H9 (cell line): ENCODE measurements at regions not wholly inside any gene's neighbourhood (a gene's known extent, or its start where the extent isn't known, plus 50 kb on each side); places are given as distances from the start of the nearest gene placed in this dataset.

Source experiments
- DNase-seq: peaks from one replicate; pipeline ENCODE4 v3.0.0-alpha.2; 2017
- H2AFZ ChIP-seq: one replicate; pipeline ENCODE4 v1.6.1; 2013; ENCODE audit warnings: mild to moderate bottlenecking, low read length, control low read depth, moderate library complexity
- H2AK5ac ChIP-seq: 2 replicates; pipeline ENCODE4 v1.6.1; 2013; ENCODE audit warnings: low read length, control low read depth, mixed read lengths; ENCODE audit not compliant: insufficient read length
- H2BK120ac ChIP-seq: one replicate; pipeline ENCODE4 v1.6.1; 2013; ENCODE audit warnings: low read depth, mild to moderate bottlenecking, low read length, control low read depth, inconsistent platforms; ENCODE audit not compliant: poor library complexity, severe bottlenecking
- H2BK12ac ChIP-seq: 2 replicates; pipeline ENCODE4 v1.6.1; 2013; ENCODE audit warnings: low read length, control low read depth, mixed read lengths, low read depth; ENCODE audit not compliant: insufficient read length
- H2BK15ac ChIP-seq: 2 replicates; pipeline ENCODE4 v1.6.1; 2013; ENCODE audit warnings: low read depth, low read length, control low read depth
- H2BK20ac ChIP-seq: one replicate; pipeline ENCODE4 v1.6.1; 2013; ENCODE audit warnings: low read depth, mild to moderate bottlenecking, low read length, control low read depth, inconsistent platforms; ENCODE audit not compliant: poor library complexity, severe bottlenecking
- H2BK5ac ChIP-seq: 2 replicates; pipeline ENCODE4 v1.6.1; 2013; ENCODE audit warnings: low read length, control low read depth, mixed read lengths; ENCODE audit not compliant: insufficient read length
- H3K14ac ChIP-seq: 2 replicates; pipeline ENCODE4 v1.6.1; 2013; ENCODE audit warnings: low read length, control low read depth; ENCODE audit not compliant: insufficient read depth
- H3K18ac ChIP-seq: 2 replicates; pipeline ENCODE4 v1.6.1; 2013; ENCODE audit warnings: low read depth, mild to moderate bottlenecking, mixed read lengths, low read length, control low read depth; ENCODE audit not compliant: insufficient read length
- H3K23ac ChIP-seq: 2 replicates; pipeline ENCODE4 v1.6.1; 2013; ENCODE audit warnings: low read length, control low read depth, mixed read lengths, low read depth; ENCODE audit not compliant: insufficient read length
- H3K23me2 ChIP-seq: 2 replicates; pipeline ENCODE4 v1.6.1; 2013; ENCODE audit warnings: low read depth, mild to moderate bottlenecking, mixed read lengths, low read length, control low read depth; ENCODE audit not compliant: insufficient read length, poor library complexity, severe bottlenecking
- H3K27ac ChIP-seq: 2 replicates; pipeline ENCODE4 v1.5.1; 2013; ENCODE audit warnings: low read length, control low read depth, mixed read lengths, low read depth; ENCODE audit not compliant: insufficient read length
- H3K27me3 ChIP-seq: 2 replicates; pipeline ENCODE4 v1.6.1; 2013; ENCODE audit warnings: low read length, control low read depth, inconsistent platforms; ENCODE audit not compliant: insufficient read depth
- H3K4ac ChIP-seq: 2 replicates; pipeline ENCODE4 v1.6.1; 2013; ENCODE audit warnings: low read depth, mild to moderate bottlenecking, control low read depth, inconsistent platforms, low read length, moderate library complexity
- H3K4me1 ChIP-seq: 2 replicates; pipeline ENCODE4 v1.6.1; 2013; ENCODE audit warnings: low read length, control low read depth, inconsistent platforms; ENCODE audit not compliant: insufficient read depth
- H3K4me2 ChIP-seq: 2 replicates; pipeline ENCODE4 v1.6.1; 2013; ENCODE audit warnings: low read length, control low read depth, mixed read lengths; ENCODE audit not compliant: insufficient read length, insufficient read depth
- H3K56ac ChIP-seq: 2 replicates; pipeline ENCODE4 v1.6.1; 2013; ENCODE audit warnings: low read depth, mild to moderate bottlenecking, mixed read lengths, low read length, control low read depth; ENCODE audit not compliant: insufficient read length
- H3K79me1 ChIP-seq: 2 replicates; pipeline ENCODE4 v1.6.1; 2013; ENCODE audit warnings: low read depth, mild to moderate bottlenecking, moderate library complexity, low read length, control low read depth, inconsistent platforms; ENCODE audit not compliant: insufficient read depth, poor library complexity, severe bottlenecking
- H3K79me2 ChIP-seq: 2 replicates; pipeline ENCODE4 v1.6.1; 2013; ENCODE audit warnings: low read length, control low read depth, inconsistent platforms; ENCODE audit not compliant: insufficient read depth
- H3K9ac ChIP-seq: 2 replicates; pipeline ENCODE4 v1.6.1; 2013; ENCODE audit warnings: low read length, control low read depth, mixed read lengths; ENCODE audit not compliant: insufficient read length; ENCODE audit errors: extremely low read depth
- H3K9me3 ChIP-seq: one replicate; pipeline ENCODE4 v1.6.1; 2013; ENCODE audit warnings: low read depth, low read length, inconsistent platforms; ENCODE audit not compliant: control insufficient read depth
- H3T11ph ChIP-seq: one replicate; pipeline ENCODE4 v1.6.1; 2013; ENCODE audit warnings: mild to moderate bottlenecking, low read length, control low read depth, inconsistent platforms
- H4K20me1 ChIP-seq: one replicate; pipeline ENCODE4 v1.6.1; 2013; ENCODE audit not compliant: control insufficient read depth, insufficient read length, insufficient read depth
- H4K5ac ChIP-seq: 2 replicates; pipeline ENCODE4 v1.6.1; 2013; ENCODE audit warnings: low read depth, mild to moderate bottlenecking, mixed read lengths, low read length, control low read depth; ENCODE audit not compliant: insufficient read length
- H4K8ac ChIP-seq: replicated peaks from 2 replicates; pipeline ENCODE4 v1.6.1; 2013; ENCODE audit warnings: low read length, control low read depth, mixed read lengths, low read depth; ENCODE audit not compliant: insufficient read length
- H4K91ac ChIP-seq: 2 replicates; pipeline ENCODE4 v1.6.1; 2013; ENCODE audit warnings: low read depth, mild to moderate bottlenecking, moderate library complexity, mixed read lengths, low read length, control low read depth; ENCODE audit not compliant: insufficient read length
- H3K27ac Mint-ChIP-seq, 3 experiments: 2 replicates in 2 of 3; 3 replicates in 1 of 3; pipeline ENCODE4 v1.8.0; 2020 to 2021; ENCODE audit warnings: mixed read lengths in 3 of 3, mild to moderate bottlenecking in 1 of 3, moderate library complexity in 1 of 3
- H3K27me3 Mint-ChIP-seq: 2 replicates; pipeline ENCODE4 v1.8.0; 2021; ENCODE audit warnings: low read depth, mild to moderate bottlenecking, moderate library complexity, mixed read lengths
- H3K36me3 Mint-ChIP-seq, 3 experiments: 2 replicates in 2 of 3; 3 replicates in 1 of 3; pipeline ENCODE4 v1.8.0; 2020 to 2021; ENCODE audit warnings: low read depth in 3 of 3, mixed read lengths in 3 of 3; ENCODE audit not compliant: insufficient read depth in 1 of 3
- H3K4me1 Mint-ChIP-seq, 2 experiments: 2 replicates each; pipeline ENCODE4 v1.8.0; 2020; ENCODE audit warnings: mixed read lengths in 2 of 2
- H3K4me3 Mint-ChIP-seq, 2 experiments: 2 replicates in 1 of 2; 3 replicates in 1 of 2; pipeline ENCODE4 v1.8.0; 2020 to 2021; ENCODE audit warnings: mild to moderate bottlenecking in 2 of 2, mixed read lengths in 2 of 2, moderate library complexity in 1 of 2
- H3K9me3 Mint-ChIP-seq, 2 experiments: 2 replicates in 1 of 2; 3 replicates in 1 of 2; pipeline ENCODE4 v1.8.0; 2020; ENCODE audit warnings: mild to moderate bottlenecking in 2 of 2, mixed read lengths in 2 of 2, moderate library complexity in 1 of 2
- CTCF ChIP-seq: fragments of 200-600 bp; sonication (generic); conservative IDR thresholded peaks from 3 replicates; pipeline ENCODE4 v1.8.0; 2021; ENCODE audit warnings: antibody characterized with exemption, mild to moderate bottlenecking
- WGBS: extraction: QIAGEN DNeasy Blood & Tissue Kit; methylation state at CpG from one replicate; pipeline ENCODE4 v1.1.7; 2013; ENCODE audit warnings: missing lambda C conversion rate, low lambda C conversion rate, mixed read lengths; ENCODE audit not compliant: insufficient read length; ENCODE audit errors: extremely low coverage; 5-methylcytosine and 5-hydroxymethylcytosine counted together

- H3K23ac ChIP-seq, result no peak overlapping the region
- H2BK20ac ChIP-seq, result no peak overlapping the region
- no peak for DNase-seq
- no peak for TF ChIP-seq CTCF
- no peak overlapping the region for H4K91ac ChIP-seq
- no peaks in the 10 kb centered on the region for H3K23me2 ChIP-seq
- no peak overlapping the region for H2AK5ac ChIP-seq
- Mint-ChIP-seq H3K9me3 (peaks cover 0 to 3% of the 10 kb centered on the region in 2 experiments; a peak in 1 of 5 replicates), H3K36me3 (no peaks in the 10 kb centered on the region; a peak in 1 of 7 replicates), H3K4me1 (peaks cover 0 to 5% of the 10 kb centered on the region in 2 experiments; a peak in 1 of 4 replicates), H3K27me3 (no peaks in the 10 kb centered on the region), H3K4me3 (no peak overlapping the region), H3K27ac (no peak overlapping the region)
- H3K14ac ChIP-seq, result no peak overlapping the region
- H3K9ac ChIP-seq, result no peak overlapping the region
- H3K9me3 ChIP-seq, result no peaks in the 10 kb centered on the region
- WGBS, result no CpG with 5 or more reads among the region's 2 CpGs
- no peak overlapping the region for H3K18ac ChIP-seq
- H2BK15ac ChIP-seq, result no peak overlapping the region
- no peak overlapping the region for H2AFZ ChIP-seq
- no peaks in the 10 kb centered on the region for H4K20me1 ChIP-seq
- no peak overlapping the region for H2BK5ac ChIP-seq
- no peak overlapping the region for H3K27ac ChIP-seq
- no peaks in the 10 kb centered on the region for H3K79me2 ChIP-seq
- H3K56ac ChIP-seq, result no peak overlapping the region
- no peak overlapping the region for H3K4ac ChIP-seq
- H3K27me3 ChIP-seq, result no peaks in the 10 kb centered on the region
- H3K4me2 ChIP-seq, result no peak overlapping the region
- H3K79me1 ChIP-seq, result no peaks in the 10 kb centered on the region
- no peak overlapping the region for H4K8ac ChIP-seq
- no peak overlapping the region for H3T11ph ChIP-seq
- H4K5ac ChIP-seq, result no peak overlapping the region
- no peaks in the 10 kb centered on the region for H3K4me1 ChIP-seq
- no peak overlapping the region for H2BK12ac ChIP-seq
- H2BK120ac ChIP-seq, result no peak overlapping the region
Measured at GRCh38 chr7:79770970-79771369, 317.5 kb upstream of the MAGI2 start.
